GM18505 (cell line): ENCODE measurements at regions not wholly inside any gene's neighbourhood (a gene's known extent, or its start where the extent isn't known, plus 50 kb on each side); places are given as distances from the start of the nearest gene placed in this dataset.

Source experiments
- ATAC-seq: cut with Tn5 transposase; IDR thresholded peaks from one replicate; pipeline ENCODE4 v1.9.1; 2021; ENCODE audit not compliant: unreplicated experiment
- POLR2A ChIP-seq: IDR thresholded peaks from 4 replicates; pipeline ENCODE4 v1.6.1; 2011; ENCODE audit warnings: borderline replicate concordance; ENCODE audit not compliant: insufficient read depth, insufficient read length; ENCODE audit errors: extremely low read depth

DNA sequence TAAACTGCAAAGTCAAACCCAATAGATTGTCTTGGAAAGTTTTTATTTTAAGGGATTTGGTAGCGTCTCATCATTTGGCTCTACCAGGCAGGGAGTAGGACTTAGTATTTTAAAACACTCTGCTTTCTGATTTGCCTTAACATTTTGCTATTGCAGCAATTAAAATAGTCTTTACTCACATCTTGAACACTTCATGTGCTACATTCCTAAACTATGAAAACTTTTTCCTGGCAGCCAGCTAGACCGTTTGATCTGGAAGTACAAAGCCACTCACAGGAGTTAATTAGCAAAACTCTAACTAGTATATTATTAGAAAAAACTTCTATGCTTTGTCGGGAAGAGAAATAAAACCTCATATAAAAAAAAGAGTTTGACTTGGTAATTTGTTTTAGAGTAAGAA is 111.4 kb downstream of the TFPI2 start:
- TF ChIP-seq POLR2A: no peak
- ATAC-seq: no peak

DNA sequence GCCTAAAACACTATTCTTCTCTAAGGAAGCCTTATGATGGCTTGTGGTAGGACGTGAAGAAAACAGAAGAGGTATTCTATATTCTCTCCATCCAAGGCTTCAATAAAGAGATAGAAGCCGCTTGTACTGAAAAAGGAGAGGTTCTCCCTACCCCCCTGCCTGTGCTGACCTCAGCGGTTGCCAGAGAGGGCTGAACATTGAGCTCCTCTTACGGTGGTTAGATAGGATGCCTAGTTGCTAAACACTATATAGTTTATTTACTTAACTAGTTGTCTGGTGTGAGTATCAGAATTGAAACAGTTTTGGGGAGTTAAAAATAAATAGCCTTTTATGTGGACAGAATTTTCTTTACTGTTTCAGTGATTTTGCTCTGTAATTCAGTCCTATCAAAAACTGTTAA is 112.2 kb downstream of the TFPI2 start:
- no peak for ATAC-seq
- no peak for TF ChIP-seq POLR2A

DNA sequence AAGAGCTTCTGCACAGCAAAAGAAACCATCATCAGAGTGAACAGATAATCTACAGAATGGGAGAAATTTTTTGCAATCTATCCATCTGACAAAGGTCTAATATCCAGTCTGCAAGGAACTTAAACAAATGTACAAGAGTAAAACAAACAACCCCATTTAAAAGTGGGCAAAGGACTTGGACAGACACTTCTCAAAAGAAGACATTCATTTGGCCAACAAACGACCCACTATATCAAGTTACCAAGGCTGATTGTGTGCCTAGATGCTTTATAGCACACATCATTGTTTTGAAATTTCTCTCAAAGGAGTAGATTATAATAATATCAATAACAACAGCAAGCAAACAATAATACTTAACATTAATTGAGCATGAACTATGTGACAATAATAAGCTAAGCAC is 117.1 kb downstream of the TFPI2 start:
- no peak for ATAC-seq
- no peak for TF ChIP-seq POLR2A

DNA sequence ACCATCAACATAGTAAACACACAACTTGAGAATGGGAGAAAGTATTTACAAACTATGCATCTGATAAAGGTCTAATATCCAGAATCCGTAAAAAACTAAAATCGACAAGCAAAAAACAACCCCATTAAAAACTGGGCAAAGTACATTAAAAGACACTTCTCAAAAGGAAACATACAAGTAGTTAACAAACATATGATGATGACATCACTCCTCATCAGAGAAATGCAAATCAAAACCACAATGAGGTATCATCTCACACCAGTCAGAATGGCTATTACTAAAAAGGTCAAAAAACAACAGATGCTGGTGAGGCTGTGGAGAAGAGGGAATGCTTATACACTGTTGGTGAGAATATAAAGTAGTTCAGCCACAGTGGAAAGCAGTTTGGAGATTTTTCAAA is 125.1 kb downstream of the TFPI2 start:
- ATAC-seq: no peak
- TF ChIP-seq POLR2A: no peak

DNA sequence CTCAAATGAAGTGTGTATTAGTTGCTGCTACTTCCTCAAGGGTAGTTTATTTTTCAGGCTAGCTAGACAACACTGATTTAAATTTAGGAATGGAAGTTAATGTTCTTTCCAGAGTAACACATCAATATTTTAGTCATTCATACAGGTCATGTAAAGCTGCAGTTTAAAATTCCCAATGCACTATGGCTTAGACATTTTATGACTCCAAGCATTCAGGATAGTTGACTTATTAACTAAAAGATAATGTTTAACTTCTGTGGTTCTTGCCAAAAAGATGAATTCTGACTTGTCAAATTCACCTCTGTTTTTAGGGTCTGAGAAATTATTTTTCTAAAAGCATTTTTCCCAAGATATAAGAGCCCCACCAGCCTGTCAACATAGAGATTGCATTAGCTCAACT is 131.9 kb downstream of the TFPI2 start:
- no peak for ATAC-seq
- no peak for TF ChIP-seq POLR2A

DNA sequence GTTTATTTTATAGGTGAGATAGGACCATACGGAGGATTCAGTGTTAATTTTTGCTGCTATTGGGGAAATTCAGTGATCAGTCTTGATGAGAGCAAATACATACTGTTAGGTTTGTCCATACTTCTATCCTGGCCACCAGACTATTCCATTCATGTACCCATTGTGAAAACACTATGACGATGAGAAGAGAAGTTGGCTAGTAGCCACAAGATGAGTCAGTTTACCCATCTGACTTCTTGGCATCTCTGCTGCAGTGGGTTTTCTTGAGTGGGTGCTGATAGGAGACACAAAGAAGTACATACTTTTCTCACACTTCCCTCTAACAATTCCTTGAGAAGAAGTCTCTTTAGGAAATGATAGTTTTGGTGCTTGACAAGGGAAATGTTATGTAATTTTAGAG is 133.1 kb downstream of the TFPI2 start:
- no peak for TF ChIP-seq POLR2A
- ATAC-seq: no peak

DNA sequence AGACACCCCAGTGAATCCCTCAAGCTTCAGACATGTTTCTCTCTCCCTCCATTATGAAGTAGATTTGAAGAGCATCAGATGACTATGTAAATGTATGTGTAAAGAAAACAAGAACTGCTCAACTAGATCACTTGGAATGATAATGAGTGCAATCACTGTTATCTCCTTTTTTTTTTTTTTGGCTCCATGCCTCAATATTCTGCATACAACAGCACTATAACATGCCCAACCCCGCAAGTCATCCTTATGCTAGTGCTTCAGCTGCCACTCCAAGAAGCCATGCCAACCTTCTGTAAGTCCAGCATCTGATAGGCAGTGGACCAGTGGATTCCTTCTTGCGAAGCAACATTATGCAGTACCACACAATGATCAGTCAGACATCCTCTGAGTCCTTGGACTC is 133.7 kb downstream of the TFPI2 start:
- ATAC-seq: no peak
- no peak for TF ChIP-seq POLR2A

DNA sequence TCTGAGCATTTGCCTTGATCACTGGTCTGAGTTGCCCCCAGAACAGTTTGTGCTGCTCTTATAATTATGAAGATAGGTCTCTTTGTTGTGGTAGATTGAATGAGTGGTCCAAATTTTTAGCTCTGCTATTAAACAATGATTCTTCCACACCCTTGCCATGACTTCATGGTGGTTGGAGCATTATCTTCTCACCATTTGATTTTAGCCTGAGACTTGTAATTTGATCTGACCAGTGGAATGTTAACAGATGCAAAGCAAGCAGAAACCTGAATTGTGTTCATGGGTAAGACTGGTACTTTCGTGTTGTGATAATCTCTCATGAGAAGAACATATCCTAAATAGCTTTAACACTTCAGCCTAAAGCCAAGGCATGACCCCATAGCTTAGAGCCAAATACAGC is 139.1 kb downstream of the TFPI2 start:
- TF ChIP-seq POLR2A: no peak
- ATAC-seq: no peak

DNA sequence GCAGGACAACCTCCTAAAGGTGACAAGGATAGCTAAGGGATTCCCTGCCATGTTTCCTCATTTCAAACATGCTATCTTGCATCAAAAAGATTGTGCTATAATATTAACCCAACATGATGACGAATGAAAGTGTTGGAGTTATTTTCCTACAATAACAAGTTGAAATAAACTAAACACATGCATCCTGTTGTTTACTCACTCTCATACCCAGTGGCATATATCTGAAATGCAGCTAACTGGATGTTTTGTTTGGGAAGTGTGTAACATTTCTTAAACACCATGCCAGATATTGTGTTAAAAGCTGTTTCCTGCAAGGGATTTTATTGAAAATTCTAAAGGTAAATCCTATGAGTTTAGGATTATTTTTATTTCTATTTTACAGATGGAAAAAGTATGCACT is 139.6 kb downstream of the TFPI2 start:
- TF ChIP-seq POLR2A: no peak
- no peak for ATAC-seq

DNA sequence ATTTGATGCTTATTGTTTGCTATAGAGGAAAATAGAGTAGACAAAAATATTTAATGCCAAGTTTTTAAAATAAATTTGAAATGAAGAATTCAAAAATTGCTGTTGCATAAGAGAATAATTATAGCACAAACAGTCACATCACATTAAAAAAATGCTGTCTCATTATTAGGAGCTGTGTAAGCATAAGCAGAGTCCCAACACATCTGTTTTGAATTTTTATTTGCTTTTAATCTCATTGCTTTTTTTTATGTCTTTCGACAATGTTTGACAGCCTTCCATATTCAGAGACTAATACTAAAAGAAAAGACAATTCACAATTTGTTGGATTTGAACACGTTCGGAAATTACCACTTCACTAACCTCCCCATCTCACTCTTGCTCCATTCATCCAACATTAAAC is 143.5 kb downstream of the TFPI2 start:
- no peak for TF ChIP-seq POLR2A
- no peak for ATAC-seq

DNA sequence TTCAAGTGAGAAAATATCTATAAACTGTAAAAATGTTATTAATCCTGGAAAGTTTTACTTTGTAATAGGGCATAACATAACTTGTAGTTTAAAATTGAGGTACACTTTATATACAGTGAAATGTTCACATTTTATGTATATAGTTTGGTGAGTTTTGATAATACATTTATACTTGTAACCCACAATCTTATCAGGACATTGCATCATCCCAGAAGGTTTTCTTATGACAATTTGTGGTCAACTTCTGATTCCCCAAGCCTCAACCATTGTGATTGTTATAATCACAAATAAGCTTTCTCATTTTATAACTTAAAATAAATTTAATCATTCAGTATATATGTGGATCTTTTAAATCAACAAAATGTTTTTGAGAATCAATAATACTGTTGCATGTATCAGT is 151.1 kb downstream of the TFPI2 start:
- ATAC-seq: no peak
- TF ChIP-seq POLR2A: no peak

DNA sequence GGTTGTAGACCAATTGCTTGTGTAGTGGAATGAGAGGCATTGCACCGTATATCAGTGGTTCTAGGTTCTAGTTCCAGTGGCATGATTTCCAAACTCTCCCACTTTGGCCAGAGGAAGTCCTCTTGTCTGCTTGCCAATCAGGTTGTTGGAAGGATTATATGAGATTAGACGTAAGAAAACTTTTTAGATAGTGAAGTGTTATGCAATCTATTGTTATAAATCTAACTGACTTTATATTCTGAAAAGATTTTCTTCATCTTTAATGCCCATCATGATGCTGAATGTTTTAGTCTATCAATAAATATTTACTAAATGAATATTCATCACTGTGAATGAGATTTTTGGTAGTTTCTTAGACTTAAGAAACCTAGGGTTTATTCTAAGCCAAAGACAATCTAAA is 152.6 kb downstream of the TFPI2 start:
- ATAC-seq: no peak
- no peak for TF ChIP-seq POLR2A

DNA sequence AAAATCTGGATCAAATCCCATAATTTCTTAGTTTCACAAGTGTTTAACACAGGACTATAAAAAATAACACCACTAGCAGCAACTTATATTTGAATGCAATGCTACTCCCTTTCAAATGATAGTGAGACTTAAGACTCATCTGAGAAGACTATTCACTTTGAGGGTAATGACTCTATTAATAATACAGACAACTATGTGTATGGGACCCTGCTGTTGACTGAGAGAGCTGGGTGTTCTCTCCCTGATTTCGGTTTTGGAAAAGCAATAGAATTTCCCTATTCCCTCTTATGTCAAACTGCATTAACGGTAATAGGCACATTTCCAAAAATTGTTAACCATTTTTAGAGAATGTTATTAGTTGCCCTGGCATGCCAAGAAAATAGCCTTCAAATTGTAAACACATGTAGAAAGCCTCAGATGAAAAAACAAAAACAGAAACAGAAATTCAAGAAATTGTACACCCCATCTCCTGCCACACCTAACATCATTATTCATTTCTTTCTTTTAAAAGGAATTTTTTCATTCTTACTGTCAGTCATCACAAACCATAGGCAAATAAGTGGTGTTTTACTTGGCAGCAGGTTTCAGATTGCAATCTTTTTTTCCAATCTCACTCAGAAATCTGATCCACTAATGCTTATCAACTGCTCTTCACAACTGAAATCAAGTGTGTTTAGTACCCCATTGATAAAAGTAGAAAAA is 153.7 kb downstream of the TFPI2 start:
- no peak for ATAC-seq
- no peak for TF ChIP-seq POLR2A

DNA sequence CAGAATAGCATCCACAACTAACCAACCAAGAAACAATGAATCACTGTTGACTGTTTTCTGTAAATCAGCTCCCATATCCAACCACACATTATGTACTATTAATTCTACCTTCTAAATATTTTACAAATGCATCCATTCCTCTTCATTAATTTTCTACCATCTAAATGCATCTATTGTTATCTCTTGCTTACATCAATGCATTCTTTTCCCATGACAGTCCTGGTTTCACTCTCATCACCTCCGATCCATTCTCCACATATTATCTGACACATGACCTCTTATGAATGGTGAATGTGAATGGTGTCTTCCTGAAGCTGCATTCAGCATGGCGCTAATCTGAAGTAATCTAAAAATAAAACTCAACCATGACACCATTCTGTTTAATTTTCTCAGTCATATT is 153.8 kb upstream of the CALCR start:
- no peak for TF ChIP-seq POLR2A
- ATAC-seq: no peak

DNA sequence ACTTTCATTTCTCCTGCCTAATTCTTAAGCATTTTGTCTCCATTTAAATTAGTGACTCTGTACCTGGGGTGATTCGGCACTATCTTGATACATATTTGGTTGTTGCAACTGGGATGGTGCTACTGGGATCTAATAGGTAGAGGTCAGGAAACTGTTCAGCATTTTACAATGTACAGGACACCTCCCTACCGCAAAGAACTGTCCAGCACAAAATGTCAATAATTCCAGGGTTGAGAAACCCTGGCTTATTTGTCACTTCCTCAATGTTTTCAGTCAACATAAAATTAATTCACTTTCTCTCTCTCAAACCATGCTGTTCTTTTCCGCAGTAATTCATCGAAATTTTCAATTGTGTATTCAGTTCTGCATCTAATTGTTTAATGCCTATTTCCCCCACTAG is 151.4 kb upstream of the CALCR start:
- no peak for TF ChIP-seq POLR2A
- no peak for ATAC-seq

DNA sequence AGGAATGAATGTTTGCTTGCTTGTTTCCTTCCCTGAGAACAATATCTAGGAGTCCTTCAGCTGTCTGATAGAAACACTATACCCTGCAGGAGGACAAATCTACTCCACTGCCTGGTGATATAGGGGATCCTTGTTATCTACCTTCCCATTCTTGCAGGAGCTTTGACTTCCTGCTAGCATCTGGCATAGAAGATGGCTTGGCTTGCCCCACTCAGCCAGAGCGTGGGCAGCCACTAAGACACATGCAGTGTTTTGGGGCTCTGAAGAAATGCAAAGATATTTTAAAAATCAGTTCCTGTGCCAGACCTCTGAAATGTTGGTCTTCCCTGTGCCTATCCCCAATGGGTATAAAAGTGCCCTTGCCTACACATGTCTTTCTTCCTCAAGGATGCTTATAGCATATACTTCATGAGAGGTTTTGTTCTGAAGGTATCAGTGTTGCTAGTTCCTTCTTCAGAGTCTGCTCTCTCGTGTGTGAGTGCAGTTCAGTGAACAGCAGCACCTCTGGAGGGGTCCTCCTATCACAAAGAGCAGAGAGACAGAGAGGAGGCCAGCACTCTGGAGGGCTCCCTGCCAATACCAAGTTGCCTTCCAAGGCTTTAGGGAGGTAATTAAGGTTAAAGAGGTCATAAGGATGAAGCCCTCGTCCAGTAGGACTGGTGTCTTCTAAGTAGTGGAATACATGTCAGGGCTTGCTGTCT is 149.1 kb upstream of the CALCR start:
- no peak for ATAC-seq
- no peak for TF ChIP-seq POLR2A

DNA sequence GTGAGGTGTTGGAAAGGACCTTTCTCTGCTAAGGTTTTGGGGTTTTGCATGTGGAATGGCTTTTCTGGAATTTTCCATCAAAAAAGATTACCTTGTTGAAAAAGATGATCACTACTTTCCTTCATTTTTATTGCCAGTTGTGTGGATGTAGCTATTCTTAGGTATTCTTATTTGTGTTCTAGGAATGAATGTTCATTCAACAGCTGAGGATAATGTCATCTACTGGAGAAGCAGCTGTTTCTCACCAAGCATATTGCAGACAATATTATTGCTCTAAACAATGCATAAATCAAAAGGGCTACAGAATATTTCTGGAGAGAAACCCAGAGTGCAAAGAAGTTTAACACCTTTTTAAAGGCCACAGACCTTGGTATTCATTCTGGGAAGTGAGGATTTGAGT is 145.6 kb upstream of the CALCR start:
- TF ChIP-seq POLR2A: no peak
- ATAC-seq: no peak
